ENCODE measurements at regions not wholly inside any gene's neighbourhood (a gene's known extent, or its start where the extent isn't known, plus 50 kb on each side); places are given as distances from the start of the nearest gene placed in this dataset.
"Not testable (repeated sequence)": the region's sequence is repeated elsewhere in the genome, so short reads cannot be mapped to it uniquely, and the experiment has no call there.

GRCh38 chr2:66317268-66317890 lies 117.5 kb upstream of the MEIS1 start:
- no peak for DNase-seq (ENCODE audit: low spot score)

GRCh38 chr2:66306483-66306882 lies 128.4 kb upstream of the MEIS1 start:
- no peak for DNase-seq (ENCODE audit: low spot score)

GRCh38 chr2:66305718-66306117 lies 129.2 kb upstream of the MEIS1 start:
- DNase-seq (ENCODE audit: low spot score): peak; percentile 90

GRCh38 chr2:66303471-66303870 lies 131.5 kb upstream of the MEIS1 start:
- no peak for DNase-seq (ENCODE audit: low spot score)

- no peak for DNase-seq (ENCODE audit: low spot score)
These were observed 133.2 kb upstream of the MEIS1 start for GRCh38 chr2:66301767-66302140.

- DNase-seq (ENCODE audit: low spot score): no peak
These were observed 133.7 kb upstream of the MEIS1 start for GRCh38 chr2:66301022-66301766.

- DNase-seq (ENCODE audit: low spot score): no peak
These were observed 151.1 kb upstream of the MEIS1 start for GRCh38 chr2:66283787-66284186.

- DNase-seq (ENCODE audit: low spot score): no peak
These were observed 152.9 kb upstream of the MEIS1 start for GRCh38 chr2:66281980-66282379.

GRCh38 chr2:66279024-66279423 lies 155.9 kb upstream of the MEIS1 start:
- no peak for DNase-seq (ENCODE audit: low spot score)

GRCh38 chr2:66275984-66276383 lies 158.9 kb upstream of the MEIS1 start:
- DNase-seq (ENCODE audit: low spot score): no peak

GRCh38 chr2:66273933-66274490 lies 160.9 kb upstream of the MEIS1 start:
- DNase-seq (ENCODE audit: low spot score): no peak

- DNase-seq (ENCODE audit: low spot score): no peak
These were observed 162.2 kb upstream of the MEIS1 start for GRCh38 chr2:66272751-66273150.

- DNase-seq (ENCODE audit: low spot score): no peak
These were observed 163.1 kb upstream of the MEIS1 start for GRCh38 chr2:66271777-66272176.

GRCh38 chr2:66270247-66270646 lies 164.7 kb upstream of the MEIS1 start:
- no peak for DNase-seq (ENCODE audit: low spot score)

- DNase-seq (ENCODE audit: low spot score): no peak
These were observed 165.8 kb upstream of the MEIS1 start for GRCh38 chr2:66269166-66269565.

- no peak for DNase-seq (ENCODE audit: low spot score)
These were observed 166.2 kb upstream of the MEIS1 start for GRCh38 chr2:66268756-66269155.

- DNase-seq (ENCODE audit: low spot score): no peak
These were observed 170.6 kb upstream of the MEIS1 start for GRCh38 chr2:66264354-66264753.

- DNase-seq (ENCODE audit: low spot score): no peak
These were observed 179.1 kb upstream of the MEIS1 start for GRCh38 chr2:66255867-66256266.

GRCh38 chr2:66255136-66255535 lies 179.8 kb upstream of the MEIS1 start:
- no peak for DNase-seq (ENCODE audit: low spot score)

GRCh38 chr2:66253066-66253465 lies 181.9 kb upstream of the MEIS1 start:
- DNase-seq (ENCODE audit: low spot score): no peak

GRCh38 chr2:66252109-66252508 lies 182.8 kb upstream of the MEIS1 start:
- DNase-seq (ENCODE audit: low spot score): no peak

GRCh38 chr2:66251573-66251972 lies 183.4 kb upstream of the MEIS1 start:
- no peak for DNase-seq (ENCODE audit: low spot score)

- DNase-seq (ENCODE audit: low spot score): not testable (repeated sequence)
These were observed 185.8 kb upstream of the MEIS1 start for GRCh38 chr2:66249089-66249488.

- not testable (repeated sequence) for DNase-seq (ENCODE audit: low spot score)
These were observed 191.1 kb upstream of the MEIS1 start for GRCh38 chr2:66243809-66244208.
